ENCODE measurements at regions not wholly inside any gene's neighbourhood (a gene's known extent, or its start where the extent isn't known, plus 50 kb on each side); places are given as distances from the start of the nearest gene placed in this dataset.

- TF ChIP-seq CTCF (IDR thresholded peaks at IDR 0.05; ENCODE audit: low read depth, low read length, poor library complexity, severe bottlenecking) (no peak), EZH2phosphoT487 (IDR thresholded peaks at IDR 0.05; ENCODE audit: borderline replicate concordance, low read length) (no peak)
Observed at GRCh38 chr13:60811581-60811980, 414.6 kb downstream of the TDRD3 start.

All from DOHH2 (cell line).